Smooth muscle cell (in vitro differentiated cells): ENCODE measurements at regions not wholly inside any gene's neighbourhood (a gene's known extent, or its start where the extent isn't known, plus 50 kb on each side); places are given as distances from the start of the nearest gene placed in this dataset.
A peak's percentile ranks its signal among the peaks of the same experiment; 100 is the strongest.

Experiments
- DNase-seq: peaks from one replicate; lab custom pipeline; 2025; ENCODE audit not compliant: unreplicated experiment; lab: John Stamatoyannopoulos, UW
- H2AFZ ChIP-seq: fragments of 200-600 bp; sonication (generic); 2 replicates; pipeline ENCODE4 v1.6.0; 2016; ENCODE audit warnings: antibody characterized with exemption, low read depth, mild to moderate bottlenecking
- H3F3A ChIP-seq: fragments of 200-600 bp; sonication (generic); 2 replicates; pipeline ENCODE4 v1.6.0; 2017; ENCODE audit warnings: antibody characterized with exemption, low read depth
- H3K27ac ChIP-seq: fragments of 200-600 bp; sonication (generic); 2 replicates; pipeline ENCODE4 v1.5.1; 2016; ENCODE audit warnings: low read depth, mild to moderate bottlenecking
- H3K27me3 ChIP-seq: fragments of 200-600 bp; sonication (generic); 2 replicates; pipeline ENCODE4 v1.6.1; 2016; ENCODE audit warnings: low read depth, mild to moderate bottlenecking
- H3K36me3 ChIP-seq: fragments of 200-600 bp; sonication (generic); 2 replicates; pipeline ENCODE4 v1.5.1; 2016; ENCODE audit warnings: low read depth
- H3K4me1 ChIP-seq: fragments of 200-600 bp; sonication (generic); 2 replicates; pipeline ENCODE4 v1.5.1; 2016; ENCODE audit warnings: low read depth
- H3K4me2 ChIP-seq: fragments of 200-600 bp; sonication (generic); 2 replicates; pipeline ENCODE4 v1.6.0; 2016; ENCODE audit warnings: mild to moderate bottlenecking
- H3K4me3 ChIP-seq: fragments of 200-600 bp; sonication (generic); 2 replicates; pipeline ENCODE4 v1.5.1; 2016; ENCODE audit warnings: mild to moderate bottlenecking
- H3K79me2 ChIP-seq: fragments of 200-600 bp; sonication (generic); 2 replicates; pipeline ENCODE4 v1.6.0; 2016; ENCODE audit warnings: low read depth, mild to moderate bottlenecking
- H3K9ac ChIP-seq: fragments of 200-600 bp; sonication (generic); 2 replicates; pipeline ENCODE4 v1.6.0; 2016; ENCODE audit warnings: low read depth
- H3K9me3 ChIP-seq: fragments of 200-600 bp; sonication (generic); replicated peaks from 2 replicates; pipeline ENCODE4 v1.5.1; 2016; ENCODE audit warnings: low read depth
- H4K20me1 ChIP-seq: fragments of 200-600 bp; sonication (generic); 2 replicates; pipeline ENCODE4 v1.6.0; 2016; ENCODE audit warnings: low read depth
- WGBS: methylation state at CpG from one replicate; pipeline ENCODE4 v1.1.7; 2016; ENCODE audit warnings: low lambda C conversion rate; 5-methylcytosine and 5-hydroxymethylcytosine counted together
- TF ChIP-seq, protein P1 (sequence below): fragments of 200-600 bp; sonication (generic); IDR thresholded peaks from 2 replicates; pipeline ENCODE4 v1.5.1; 2017; ENCODE audit warnings: borderline replicate concordance, mild to moderate bottlenecking, antibody characterized with exemption; ENCODE audit not compliant: insufficient read depth, poor library complexity, severe bottlenecking

DNA sequence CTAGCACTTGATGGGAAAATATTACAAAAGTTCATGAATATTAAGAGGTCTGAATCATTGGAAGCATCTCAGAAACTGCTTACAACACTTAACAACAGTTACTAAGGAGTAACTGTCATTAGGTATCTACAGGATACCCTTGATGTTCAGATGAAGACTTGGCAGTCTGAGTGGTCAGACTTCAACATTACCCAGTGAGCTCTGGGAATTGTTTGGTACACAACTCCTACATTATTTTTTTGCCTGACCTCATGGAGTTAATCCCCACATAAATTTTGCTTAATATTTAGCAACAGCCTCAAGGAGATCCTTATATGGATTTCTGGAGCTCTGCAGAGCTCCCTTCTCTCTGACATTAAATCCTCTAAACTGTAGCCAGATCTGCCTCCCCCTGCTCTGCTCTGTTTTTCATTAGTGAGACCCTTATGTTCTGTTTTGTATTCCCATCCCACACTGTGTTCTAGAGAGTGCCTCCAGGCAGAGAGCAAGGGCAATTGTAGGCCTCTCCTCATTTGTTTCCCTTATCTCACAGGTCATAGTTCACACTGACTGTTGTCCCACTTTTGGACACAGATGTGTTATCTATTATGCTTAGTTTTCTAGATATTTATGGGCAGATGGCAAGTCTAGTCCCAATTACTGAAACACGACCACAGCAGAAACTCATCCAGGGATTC is 368.8 kb downstream of the GASK1B start:
- TF ChIP-seq, protein P1, sequence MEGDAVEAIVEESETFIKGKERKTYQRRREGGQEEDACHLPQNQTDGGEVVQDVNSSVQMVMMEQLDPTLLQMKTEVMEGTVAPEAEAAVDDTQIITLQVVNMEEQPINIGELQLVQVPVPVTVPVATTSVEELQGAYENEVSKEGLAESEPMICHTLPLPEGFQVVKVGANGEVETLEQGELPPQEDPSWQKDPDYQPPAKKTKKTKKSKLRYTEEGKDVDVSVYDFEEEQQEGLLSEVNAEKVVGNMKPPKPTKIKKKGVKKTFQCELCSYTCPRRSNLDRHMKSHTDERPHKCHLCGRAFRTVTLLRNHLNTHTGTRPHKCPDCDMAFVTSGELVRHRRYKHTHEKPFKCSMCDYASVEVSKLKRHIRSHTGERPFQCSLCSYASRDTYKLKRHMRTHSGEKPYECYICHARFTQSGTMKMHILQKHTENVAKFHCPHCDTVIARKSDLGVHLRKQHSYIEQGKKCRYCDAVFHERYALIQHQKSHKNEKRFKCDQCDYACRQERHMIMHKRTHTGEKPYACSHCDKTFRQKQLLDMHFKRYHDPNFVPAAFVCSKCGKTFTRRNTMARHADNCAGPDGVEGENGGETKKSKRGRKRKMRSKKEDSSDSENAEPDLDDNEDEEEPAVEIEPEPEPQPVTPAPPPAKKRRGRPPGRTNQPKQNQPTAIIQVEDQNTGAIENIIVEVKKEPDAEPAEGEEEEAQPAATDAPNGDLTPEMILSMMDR: no peak
- Histone ChIP-seq H3K9ac (no peak overlapping the region), H3K79me2 (no peaks in the 10 kb centered on the region), H3F3A (peaks cover 5% of the 10 kb centered on the region), H3K4me2 (peak overlapping the region; percentile 6), H3K4me1 (no peaks in the 10 kb centered on the region), H3K4me3 (no peak overlapping the region), H3K27ac (peak overlapping the region; percentile 57), H3K27me3 (no peaks in the 10 kb centered on the region), H3K36me3 (no peaks in the 10 kb centered on the region), H2AFZ (peak overlapping the region; percentile 59), H3K9me3 (no peaks in the 10 kb centered on the region), H4K20me1 (no peaks in the 10 kb centered on the region)
- 14% methylated on average over 1 of the region's 1 CpG for WGBS
- no peak for DNase-seq

DNA sequence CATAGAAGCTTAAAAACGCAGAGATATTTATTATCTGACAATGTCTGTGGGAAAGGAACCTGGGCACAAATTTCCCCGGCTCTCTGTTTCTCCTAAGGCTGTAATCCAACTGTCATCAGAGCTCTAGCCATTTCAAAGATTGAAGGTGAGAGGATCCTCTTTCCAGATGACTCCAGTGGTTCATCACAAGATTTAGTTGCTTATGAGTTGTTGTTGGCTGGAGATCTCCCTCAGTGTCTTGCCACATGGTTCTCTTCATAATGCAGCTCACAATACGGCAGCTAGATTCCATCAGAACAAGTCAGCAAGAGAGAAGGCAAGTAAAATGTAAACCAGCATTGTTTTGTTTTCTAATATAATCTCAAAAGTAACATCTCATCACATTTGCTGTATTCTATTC is 369.4 kb downstream of the GASK1B start:
- Histone ChIP-seq H3K9ac (no peak overlapping the region), H3K4me3 (no peak overlapping the region), H3K4me1 (no peaks in the 10 kb centered on the region), H3K27ac (peak overlapping the region; percentile 18), H3F3A (peaks cover 5% of the 10 kb centered on the region), H3K9me3 (no peaks in the 10 kb centered on the region), H4K20me1 (no peaks in the 10 kb centered on the region), H3K79me2 (no peaks in the 10 kb centered on the region), H3K27me3 (no peaks in the 10 kb centered on the region), H3K36me3 (no peaks in the 10 kb centered on the region), H3K4me2 (no peak overlapping the region), H2AFZ (no peak overlapping the region)
- DNase-seq: no peak
- TF ChIP-seq, protein P1: no peak
- 37% methylated on average over 3 of the region's 3 CpGs for WGBS

DNA sequence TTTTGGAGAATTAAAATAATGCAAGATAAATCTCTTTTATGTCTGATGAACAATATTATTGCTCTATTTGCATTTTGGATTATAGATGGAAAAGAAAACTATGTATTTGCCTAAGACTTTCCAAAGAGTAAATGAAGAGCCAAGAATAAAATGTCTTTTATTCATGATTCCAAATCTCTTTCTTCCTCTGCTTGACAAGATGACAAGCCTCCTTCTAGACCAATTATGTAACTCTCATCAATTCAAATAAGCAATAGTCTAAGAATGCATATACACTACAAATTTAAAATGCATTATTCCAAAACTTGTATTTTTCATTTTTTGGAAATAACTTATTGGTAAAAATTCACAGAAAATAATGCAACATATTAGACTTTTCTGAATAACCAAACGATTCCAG is 377.3 kb downstream of the GASK1B start:
- no peaks in the 10 kb centered on the region for H3F3A ChIP-seq
- H3K79me2 ChIP-seq: no peaks in the 10 kb centered on the region
- no peaks in the 10 kb centered on the region for H3K4me1 ChIP-seq
- H2AFZ ChIP-seq: no peak overlapping the region
- DNase-seq: no peak
- no peaks in the 10 kb centered on the region for H3K9me3 ChIP-seq
- no peaks in the 10 kb centered on the region for H3K36me3 ChIP-seq
- H3K4me3 ChIP-seq: no peak overlapping the region
- no peaks in the 10 kb centered on the region for H4K20me1 ChIP-seq
- TF ChIP-seq, protein P1: no peak
- no peak overlapping the region for H3K9ac ChIP-seq
- H3K27ac ChIP-seq: no peak overlapping the region
- H3K4me2 ChIP-seq: no peak overlapping the region
- no peaks in the 10 kb centered on the region for H3K27me3 ChIP-seq
- WGBS: 90% methylated on average over 1 of the region's 1 CpG

DNA sequence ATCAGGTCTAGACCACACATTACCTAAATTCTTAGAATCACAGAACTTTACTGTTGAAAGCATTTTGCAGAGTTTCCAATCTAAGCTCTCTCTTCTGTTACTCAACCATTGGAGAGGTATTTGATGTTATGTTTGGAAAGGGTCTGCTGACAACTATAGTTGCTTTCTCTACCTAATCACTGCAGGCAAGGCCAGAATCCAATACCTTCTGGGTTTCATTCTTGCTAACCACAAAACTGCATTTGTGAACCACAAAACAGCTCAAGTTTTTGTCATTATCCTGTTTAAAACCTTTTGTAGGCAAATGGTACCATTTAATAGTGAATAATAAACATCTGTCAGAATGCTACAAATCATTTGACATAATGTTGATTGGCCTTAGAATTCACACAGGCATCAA is 380.1 kb downstream of the GASK1B start:
- Histone ChIP-seq H3K9ac (no peak overlapping the region), H3F3A (no peaks in the 10 kb centered on the region), H3K36me3 (no peaks in the 10 kb centered on the region), H3K4me2 (no peak overlapping the region), H3K79me2 (no peaks in the 10 kb centered on the region), H4K20me1 (no peaks in the 10 kb centered on the region), H3K4me1 (no peaks in the 10 kb centered on the region), H3K27me3 (no peaks in the 10 kb centered on the region), H3K4me3 (no peak overlapping the region), H3K27ac (no peak overlapping the region), H2AFZ (no peak overlapping the region), H3K9me3 (no peaks in the 10 kb centered on the region)
- no peak for DNase-seq
- TF ChIP-seq, protein P1: no peak
